ENCODE measurements at regions not wholly inside any gene's neighbourhood (a gene's known extent, or its start where the extent isn't known, plus 50 kb on each side); places are given as distances from the start of the nearest gene placed in this dataset.

DNA sequence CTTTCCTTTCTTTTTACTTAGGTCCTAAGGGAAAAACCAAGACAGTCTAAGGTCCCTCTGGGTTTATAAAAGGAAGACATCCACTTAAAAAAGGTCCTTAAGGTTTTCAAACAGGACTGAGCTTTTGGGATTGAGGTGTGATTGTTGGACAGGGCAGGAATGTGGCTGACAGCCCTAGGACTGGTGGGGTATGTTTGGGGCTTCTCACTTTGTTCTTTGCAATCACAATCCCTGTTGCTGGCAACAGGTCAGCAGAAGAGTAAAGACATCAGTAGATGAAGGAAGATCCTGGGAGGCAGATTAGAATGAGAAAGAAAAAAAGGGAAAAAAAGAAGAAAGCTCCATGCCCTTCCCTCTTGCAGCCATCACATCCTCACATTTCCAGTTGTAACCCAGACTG, 101.4 kb upstream of the TARS1 start:
- DNase-seq (ENCODE audit: insufficient read length) (no peak), FAIRE-seq (no peak)
- TF ChIP-seq POLR2A (IDR thresholded peaks at IDR 0.05; ENCODE audit: low read depth, low read length) (no peak), TAF1 (IDR thresholded peaks at IDR 0.05; ENCODE audit: borderline replicate concordance, low read depth, low read length) (no peak), POLR2AphosphoS5 (IDR thresholded peaks at IDR 0.05; ENCODE audit: low read depth, low read length) (no peak)

DNA sequence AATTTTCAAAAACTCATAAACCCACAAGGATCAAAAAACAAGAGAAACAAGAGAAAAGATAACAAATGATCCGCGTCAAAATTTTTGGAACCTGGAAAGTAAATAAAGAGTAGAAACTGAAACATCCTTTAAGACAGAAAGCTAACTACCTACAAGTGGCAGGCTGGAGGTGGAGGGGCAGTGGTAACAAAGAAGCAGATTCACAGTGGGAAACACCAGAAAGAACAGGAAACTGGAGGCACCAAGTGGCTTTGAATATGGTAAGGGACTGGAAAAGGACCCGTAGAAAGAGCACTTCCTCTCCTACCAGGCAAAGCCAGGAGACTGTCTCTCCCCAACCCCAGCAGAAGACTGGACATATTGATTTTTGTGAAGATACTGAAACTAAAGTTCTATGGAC, 100.6 kb upstream of the TARS1 start:
- DNase-seq (ENCODE audit: insufficient read length) (no peak), FAIRE-seq (no peak)
- TF ChIP-seq POLR2A (IDR thresholded peaks at IDR 0.05; ENCODE audit: low read depth, low read length) (no peak), POLR2AphosphoS5 (IDR thresholded peaks at IDR 0.05; ENCODE audit: low read depth, low read length) (no peak), TAF1 (IDR thresholded peaks at IDR 0.05; ENCODE audit: borderline replicate concordance, low read depth, low read length) (no peak)

DNA sequence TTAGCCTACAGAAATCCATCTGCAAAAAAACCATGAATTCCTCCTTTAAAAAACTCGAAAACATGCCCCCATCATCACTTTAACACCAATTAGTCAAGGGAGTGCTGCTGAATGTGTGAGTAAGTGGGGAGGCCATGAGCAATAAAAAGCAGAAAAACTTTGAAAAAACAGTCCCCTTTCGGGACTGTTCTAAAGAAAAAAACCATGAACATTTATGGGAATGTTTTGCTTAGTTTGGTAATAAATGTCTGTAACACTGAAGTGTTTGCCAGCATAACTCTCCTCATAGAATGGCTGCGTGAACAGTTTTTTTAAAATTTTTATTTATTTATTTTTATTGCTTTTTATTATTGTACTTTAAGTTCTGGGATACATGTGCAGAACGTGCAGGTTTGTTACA, 99.4 kb upstream of the TARS1 start:
- FAIRE-seq: no peak
- TF ChIP-seq POLR2AphosphoS5 (IDR thresholded peaks at IDR 0.05; ENCODE audit: low read depth, low read length) (no peak), TAF1 (IDR thresholded peaks at IDR 0.05; ENCODE audit: borderline replicate concordance, low read depth, low read length) (no peak), POLR2A (IDR thresholded peaks at IDR 0.05; ENCODE audit: low read depth, low read length) (no peak)
- no peak for DNase-seq (ENCODE audit: insufficient read length)

DNA sequence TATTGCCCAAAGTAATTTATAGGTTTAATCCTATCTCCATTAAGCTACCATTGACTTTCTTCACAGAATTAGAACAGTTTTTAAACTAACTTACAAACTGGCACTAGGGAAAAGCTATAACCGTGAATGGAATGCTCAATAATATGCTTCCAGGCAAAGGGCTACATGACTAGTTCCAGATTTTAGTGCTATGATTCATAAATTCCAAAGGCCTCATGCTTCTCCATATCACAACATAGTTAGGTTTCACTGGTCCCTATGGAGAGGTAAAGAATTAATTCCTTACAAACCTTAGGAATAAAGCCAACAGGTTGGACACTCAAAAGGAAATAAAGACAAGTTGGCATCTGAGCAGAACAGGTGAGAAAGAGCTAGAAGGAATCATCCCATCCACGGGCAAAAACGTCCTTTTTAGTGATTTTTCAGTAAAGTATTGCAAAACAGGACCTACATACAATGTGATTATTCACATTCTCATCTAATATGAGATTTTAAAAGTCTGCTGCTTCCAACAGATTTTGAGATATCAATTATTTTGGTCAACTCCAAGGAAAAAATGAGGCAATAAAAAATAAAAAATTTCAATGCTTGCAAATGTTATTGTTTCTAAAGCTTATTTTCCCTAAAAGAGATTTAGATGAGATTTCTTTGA, 97.0 kb upstream of the TARS1 start:
- TF ChIP-seq TAF1 (IDR thresholded peaks at IDR 0.05; ENCODE audit: borderline replicate concordance, low read depth, low read length): no peak
- no peak for TF ChIP-seq POLR2A (IDR thresholded peaks at IDR 0.05; ENCODE audit: low read depth, low read length)
- TF ChIP-seq POLR2AphosphoS5 (IDR thresholded peaks at IDR 0.05; ENCODE audit: low read depth, low read length): no peak
- DNase-seq (ENCODE audit: insufficient read length) (no peak), FAIRE-seq (no peak)

DNA sequence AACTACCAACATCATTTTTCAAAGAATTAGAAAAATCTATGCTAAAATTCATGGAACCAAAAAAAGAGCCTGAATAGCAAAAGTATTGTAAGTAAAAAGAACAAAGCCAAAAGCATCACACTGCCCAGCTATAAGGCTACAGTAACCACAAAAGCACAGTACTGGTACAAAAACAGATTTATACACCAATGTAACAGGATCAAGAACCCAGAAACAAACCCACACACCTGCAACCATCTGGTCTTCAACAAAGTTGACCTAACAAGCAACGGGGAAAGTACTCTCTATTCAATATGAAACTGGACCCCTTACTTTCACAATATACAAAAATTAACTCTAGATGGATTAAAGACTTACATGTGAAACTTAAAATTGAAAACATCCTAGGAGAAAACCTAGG, 94.2 kb upstream of the TARS1 start:
- TF ChIP-seq POLR2AphosphoS5 (IDR thresholded peaks at IDR 0.05; ENCODE audit: low read depth, low read length): no peak
- no peak for TF ChIP-seq TAF1 (IDR thresholded peaks at IDR 0.05; ENCODE audit: borderline replicate concordance, low read depth, low read length)
- no peak for TF ChIP-seq POLR2A (IDR thresholded peaks at IDR 0.05; ENCODE audit: low read depth, low read length)
- FAIRE-seq (no peak), DNase-seq (ENCODE audit: insufficient read length) (no peak)

DNA sequence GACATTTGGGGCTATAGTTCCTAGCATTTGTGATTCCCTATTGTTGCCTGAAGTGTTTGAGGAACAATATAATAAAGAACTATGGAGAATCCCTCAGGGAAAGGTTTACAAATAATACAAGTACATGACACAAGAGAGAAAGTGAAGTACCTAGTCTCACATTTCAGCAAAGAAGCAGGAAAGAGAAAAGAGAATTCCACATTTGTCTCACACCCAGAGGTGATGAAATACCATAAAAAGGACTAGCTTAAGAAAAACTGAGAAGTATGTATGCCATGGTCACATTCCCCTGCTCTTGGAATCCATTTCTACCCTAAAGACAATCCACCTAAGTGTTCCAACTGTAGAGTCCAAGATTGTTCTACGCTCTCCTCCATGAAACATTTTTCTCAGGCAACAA, 79.0 kb upstream of the TARS1 start:
- FAIRE-seq (no peak), DNase-seq (ENCODE audit: insufficient read length) (no peak)
- TF ChIP-seq TAF1 (IDR thresholded peaks at IDR 0.05; ENCODE audit: borderline replicate concordance, low read depth, low read length) (no peak), POLR2A (IDR thresholded peaks at IDR 0.05; ENCODE audit: low read depth, low read length) (no peak), POLR2AphosphoS5 (IDR thresholded peaks at IDR 0.05; ENCODE audit: low read depth, low read length) (no peak)

DNA sequence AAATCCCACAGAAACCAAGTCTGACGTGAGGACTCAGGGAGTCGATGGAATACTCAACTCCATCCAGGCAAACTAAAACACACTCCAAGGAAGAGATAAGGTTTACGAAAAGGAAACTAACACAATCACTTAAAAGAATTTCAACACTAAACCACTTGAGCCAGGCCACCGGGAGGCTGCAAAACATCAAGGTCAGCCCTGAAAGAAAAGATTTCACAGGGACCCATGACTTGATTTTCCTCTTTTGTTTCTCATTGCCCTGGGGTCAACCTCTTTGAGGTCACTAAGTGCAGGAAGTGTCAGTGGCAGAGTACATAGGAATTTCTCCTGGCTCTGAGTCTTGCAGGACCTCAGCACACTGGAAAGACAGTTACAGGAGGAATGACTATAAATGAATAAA, 77.8 kb upstream of the TARS1 start:
- TF ChIP-seq POLR2AphosphoS5 (IDR thresholded peaks at IDR 0.05; ENCODE audit: low read depth, low read length) (no peak), POLR2A (IDR thresholded peaks at IDR 0.05; ENCODE audit: low read depth, low read length) (no peak), TAF1 (IDR thresholded peaks at IDR 0.05; ENCODE audit: borderline replicate concordance, low read depth, low read length) (no peak)
- no peak for DNase-seq (ENCODE audit: insufficient read length)
- FAIRE-seq: no peak

DNA sequence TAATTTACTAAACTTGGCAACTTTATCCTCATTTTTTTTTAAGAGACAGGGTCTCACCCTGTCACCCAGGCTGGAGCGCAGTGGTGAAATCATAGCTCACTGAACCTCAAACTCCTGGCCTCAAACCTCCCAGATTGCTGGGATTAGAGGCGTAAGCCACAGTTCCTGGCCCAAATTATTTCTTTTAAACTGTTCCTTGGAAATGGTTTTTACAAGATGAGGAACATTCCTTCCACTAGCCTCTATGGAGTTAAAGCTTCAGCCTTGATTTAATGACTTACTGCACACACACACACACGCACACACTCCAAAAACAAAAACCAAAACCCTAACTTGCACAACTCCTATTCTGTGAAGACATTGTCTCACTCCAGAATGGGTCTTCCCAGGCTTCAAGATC, 77.2 kb upstream of the TARS1 start:
- DNase-seq (ENCODE audit: insufficient read length): no peak
- TF ChIP-seq TAF1 (IDR thresholded peaks at IDR 0.05; ENCODE audit: borderline replicate concordance, low read depth, low read length) (no peak), POLR2A (IDR thresholded peaks at IDR 0.05; ENCODE audit: low read depth, low read length) (no peak), POLR2AphosphoS5 (IDR thresholded peaks at IDR 0.05; ENCODE audit: low read depth, low read length) (no peak)
- no peak for FAIRE-seq

DNA sequence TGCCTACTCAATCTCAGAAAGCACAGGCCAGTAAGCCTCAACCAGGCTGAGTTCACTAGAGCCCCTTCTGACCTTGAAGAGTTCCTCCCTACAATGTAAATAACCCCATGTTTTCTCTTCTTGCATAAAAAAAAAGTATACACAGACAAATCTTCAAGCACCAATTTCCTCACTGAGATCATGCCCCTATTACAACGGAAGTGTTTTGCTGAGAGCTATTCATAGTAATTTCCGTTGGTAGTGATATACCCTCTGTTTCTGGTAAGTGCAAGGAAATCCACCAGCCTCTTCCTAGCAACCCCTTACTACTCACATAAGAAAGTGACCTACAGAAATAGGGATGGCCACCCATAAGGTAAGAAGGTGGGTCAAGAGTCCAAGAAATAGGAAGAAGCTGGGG, 76.4 kb upstream of the TARS1 start:
- FAIRE-seq (no peak), DNase-seq (ENCODE audit: insufficient read length) (no peak)
- TF ChIP-seq TAF1 (IDR thresholded peaks at IDR 0.05; ENCODE audit: borderline replicate concordance, low read depth, low read length) (no peak), POLR2AphosphoS5 (IDR thresholded peaks at IDR 0.05; ENCODE audit: low read depth, low read length) (no peak)

DNA sequence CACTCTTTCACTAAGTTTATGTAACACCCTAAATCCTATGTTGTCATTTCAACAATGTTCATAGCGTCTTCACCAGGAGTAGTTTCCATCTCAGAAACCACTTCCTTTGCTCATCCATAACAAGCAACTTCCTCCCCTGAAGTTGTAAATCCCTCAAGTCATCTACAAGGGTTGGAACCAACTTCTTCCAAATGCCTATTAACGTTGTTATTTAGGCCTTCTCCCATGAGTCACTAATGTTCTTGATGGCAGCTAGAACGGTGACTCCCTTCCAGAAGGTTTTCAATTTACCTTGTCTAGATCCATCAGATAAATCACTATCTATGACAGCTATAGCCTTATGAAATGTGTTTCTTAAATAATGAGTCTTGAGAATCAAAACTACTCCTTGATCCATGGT, 73.3 kb upstream of the TARS1 start:
- FAIRE-seq (no peak), DNase-seq (ENCODE audit: insufficient read length) (no peak)
- TF ChIP-seq POLR2A (IDR thresholded peaks at IDR 0.05; ENCODE audit: low read depth, low read length) (no peak), POLR2AphosphoS5 (IDR thresholded peaks at IDR 0.05; ENCODE audit: low read depth, low read length) (no peak), TAF1 (IDR thresholded peaks at IDR 0.05; ENCODE audit: borderline replicate concordance, low read depth, low read length) (no peak)

DNA sequence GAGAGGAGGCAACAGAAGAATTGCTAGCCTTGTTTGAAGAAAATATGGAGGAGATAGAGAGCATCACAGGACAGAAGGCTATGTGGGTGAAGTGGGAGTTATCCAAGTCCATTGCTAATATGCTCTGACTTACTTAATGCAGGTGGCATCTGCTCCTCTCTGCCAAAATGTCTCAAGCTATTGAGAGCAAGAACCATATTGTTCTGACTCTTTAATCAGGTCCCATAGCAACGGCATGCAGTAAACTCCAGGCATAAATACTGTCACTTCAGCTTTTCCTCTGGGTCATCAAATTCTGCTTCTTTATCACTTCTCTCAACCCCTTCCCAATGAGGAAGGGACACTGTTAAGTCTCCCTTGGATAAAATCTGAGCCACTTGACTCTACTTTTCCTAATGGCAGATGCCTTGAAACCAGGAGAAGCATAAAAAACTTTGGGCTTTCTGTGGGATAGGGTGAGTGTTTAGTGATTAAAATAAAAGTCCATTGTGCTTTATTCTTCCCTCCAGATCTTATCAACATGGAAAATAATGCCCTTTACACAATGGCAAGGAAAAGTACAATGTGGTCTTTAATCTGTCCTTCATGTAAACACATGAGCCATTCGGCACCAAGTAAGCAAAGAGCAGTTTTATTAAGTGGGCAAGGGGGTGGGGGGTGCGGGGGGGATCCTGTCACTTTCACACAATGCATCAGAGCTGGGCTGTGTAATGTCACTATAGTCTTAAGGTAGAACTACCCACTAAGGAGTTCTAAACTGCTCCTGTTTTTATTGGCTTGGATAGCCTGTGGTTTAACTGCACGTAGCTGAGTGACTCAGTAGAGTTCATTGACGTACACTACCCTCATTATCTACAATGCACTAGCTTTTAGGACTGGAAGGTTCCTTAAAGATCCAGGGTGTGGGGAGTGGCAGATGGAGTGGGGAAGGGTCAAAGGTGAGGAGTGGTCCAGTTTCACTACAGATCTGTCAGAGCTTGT, 71.0 kb upstream of the TARS1 start:
- DNase-seq (ENCODE audit: insufficient read length) (no peak), FAIRE-seq (no peak)
- TF ChIP-seq POLR2AphosphoS5 (IDR thresholded peaks at IDR 0.05; ENCODE audit: low read depth, low read length): no peak
- no peak for TF ChIP-seq TAF1 (IDR thresholded peaks at IDR 0.05; ENCODE audit: borderline replicate concordance, low read depth, low read length)
- no peak for TF ChIP-seq POLR2A (IDR thresholded peaks at IDR 0.05; ENCODE audit: low read depth, low read length)

DNA sequence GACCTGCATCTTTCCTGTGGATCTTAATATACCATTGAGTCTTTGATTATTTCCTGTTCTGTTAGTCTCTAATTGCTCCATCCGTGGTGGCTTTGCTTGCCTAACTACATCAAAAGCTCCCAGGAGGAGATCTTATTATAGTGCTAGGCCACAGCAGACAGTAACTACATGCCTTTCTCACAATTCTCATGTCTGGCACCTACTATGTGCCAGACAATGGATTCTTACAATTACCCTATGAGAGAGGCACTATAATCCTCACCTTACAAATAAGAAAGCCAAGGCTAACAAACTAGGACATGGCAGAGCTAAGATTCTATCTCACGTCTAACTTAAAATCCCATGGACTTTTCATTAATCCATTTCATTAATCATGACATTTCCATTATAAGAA, 70.3 kb upstream of the TARS1 start:
- TF ChIP-seq POLR2A (IDR thresholded peaks at IDR 0.05; ENCODE audit: low read depth, low read length) (no peak), TAF1 (IDR thresholded peaks at IDR 0.05; ENCODE audit: borderline replicate concordance, low read depth, low read length) (no peak), POLR2AphosphoS5 (IDR thresholded peaks at IDR 0.05; ENCODE audit: low read depth, low read length) (no peak)
- FAIRE-seq: no peak
- DNase-seq (ENCODE audit: insufficient read length): no peak
